Fibroblast of lung (primary cell): ENCODE measurements at regions not wholly inside any gene's neighbourhood (a gene's known extent, or its start where the extent isn't known, plus 50 kb on each side); places are given as distances from the start of the nearest gene placed in this dataset.

Experiments
- CTCF ChIP-seq, 2 donors: IDR thresholded peaks in 1 of 2; conservative IDR thresholded peaks in 1 of 2; 1 replicate in 1 of 2; 2 replicates in 1 of 2; pipeline ENCODE4 v1.5.1; 2011 to 2012; ENCODE audit warnings: low read length in 2 of 2, control low read depth in 1 of 2, inconsistent platforms in 1 of 2, low read depth in 1 of 2, mild to moderate bottlenecking in 1 of 2
- EZH2 ChIP-seq: IDR thresholded peaks from 2 replicates; pipeline ENCODE4 v1.5.1; 2012; ENCODE audit warnings: low read length, control low read depth, mild to moderate bottlenecking; ENCODE audit errors: missing control alignments

GRCh38 chr13:44652168-44652567 is 76.0 kb upstream of the TSC22D1 start:
- TF ChIP-seq CTCF (conservative IDR thresholded peaks at IDR 0.05 in 1 of 2, IDR thresholded peaks at IDR 0.05 in 1 of 2; ENCODE audit: low read depth in 1 of 2, low read length in 2 of 2) (no peak), EZH2 (no peak)
